HUES64 (cell line): ENCODE measurements at regions not wholly inside any gene's neighbourhood (a gene's known extent, or its start where the extent isn't known, plus 50 kb on each side); places are given as distances from the start of the nearest gene placed in this dataset.

ENCODE experiments used
- H3K27ac ChIP-seq: 2 replicates; pipeline ENCODE4 v1.7.0; 2013; ENCODE audit warnings: low read depth, low read length, inconsistent platforms
- H3K27me3 ChIP-seq: 2 replicates; pipeline ENCODE4 v1.6.1; 2013; ENCODE audit warnings: mild to moderate bottlenecking, low read length; ENCODE audit not compliant: insufficient read depth
- H3K36me3 ChIP-seq: 2 replicates; pipeline ENCODE4 v1.6.1; 2013; ENCODE audit warnings: mild to moderate bottlenecking, low read length; ENCODE audit not compliant: insufficient read depth
- H3K4me1 ChIP-seq: 2 replicates; pipeline ENCODE4 v1.6.1; 2013; ENCODE audit warnings: mild to moderate bottlenecking, low read length, moderate library complexity; ENCODE audit not compliant: insufficient read depth
- H3K4me3 ChIP-seq: 2 replicates; pipeline ENCODE4 v1.5.1; 2013; ENCODE audit warnings: mild to moderate bottlenecking, low read length, moderate library complexity
- H3K9ac ChIP-seq: 2 replicates; pipeline ENCODE4 v1.6.1; 2013; ENCODE audit warnings: mild to moderate bottlenecking, low read depth, low read length
- H3K9me3 ChIP-seq: 2 replicates; pipeline ENCODE4 v1.6.1; 2013; ENCODE audit warnings: low read depth, low read length; ENCODE audit not compliant: insufficient read depth
- WGBS: fragments of 150-250, 120-280 bp; methylation state at CpG from one replicate; pipeline ENCODE4 v1.1.7; 2013; ENCODE audit warnings: missing lambda C conversion rate; 5-methylcytosine and 5-hydroxymethylcytosine counted together

DNA sequence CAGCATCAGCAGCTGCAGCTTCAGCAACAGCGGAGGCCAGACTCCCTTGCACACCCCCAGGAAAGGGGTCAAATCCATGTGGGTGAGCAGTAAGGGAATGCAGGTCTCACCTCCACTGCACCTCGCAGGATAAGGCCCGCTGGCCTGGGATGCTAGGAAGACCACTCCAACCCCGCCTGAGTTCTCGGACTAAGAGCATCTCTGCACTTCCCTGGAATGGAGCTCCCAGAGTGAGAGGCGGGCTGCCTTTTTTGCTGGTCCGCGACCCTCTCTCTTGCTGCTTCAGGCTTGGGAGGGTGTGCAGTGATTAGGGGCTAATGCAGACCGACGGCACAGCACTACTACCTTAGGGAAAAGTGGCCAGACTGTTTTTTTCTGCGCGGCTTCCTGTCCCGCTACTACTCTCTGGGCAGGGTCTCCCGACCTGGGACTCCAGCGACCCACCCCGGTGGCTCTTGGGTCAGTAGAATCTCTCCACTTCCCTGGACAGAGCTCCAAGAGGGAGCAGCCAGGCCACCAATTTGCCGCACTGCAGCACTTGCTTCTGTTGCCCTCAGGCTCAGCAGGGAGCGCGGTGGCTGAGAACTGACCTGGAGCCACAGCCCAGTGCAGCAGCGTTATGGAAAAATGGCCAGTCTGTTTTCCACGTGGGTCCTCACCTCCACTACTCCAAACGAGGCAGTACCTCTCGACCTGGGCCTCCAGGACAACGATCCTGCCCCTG lies 480.4 kb downstream of the CDH8 start:
- Histone ChIP-seq H3K9ac (no peak overlapping the region), H3K27ac (no peak overlapping the region), H3K4me3 (no peak overlapping the region), H3K4me1 (no peaks in the 10 kb centered on the region), H3K27me3 (no peaks in the 10 kb centered on the region), H3K9me3 (no peaks in the 10 kb centered on the region), H3K36me3 (no peaks in the 10 kb centered on the region)
- 95% methylated on average over 24 of the region's 24 CpGs for WGBS

DNA sequence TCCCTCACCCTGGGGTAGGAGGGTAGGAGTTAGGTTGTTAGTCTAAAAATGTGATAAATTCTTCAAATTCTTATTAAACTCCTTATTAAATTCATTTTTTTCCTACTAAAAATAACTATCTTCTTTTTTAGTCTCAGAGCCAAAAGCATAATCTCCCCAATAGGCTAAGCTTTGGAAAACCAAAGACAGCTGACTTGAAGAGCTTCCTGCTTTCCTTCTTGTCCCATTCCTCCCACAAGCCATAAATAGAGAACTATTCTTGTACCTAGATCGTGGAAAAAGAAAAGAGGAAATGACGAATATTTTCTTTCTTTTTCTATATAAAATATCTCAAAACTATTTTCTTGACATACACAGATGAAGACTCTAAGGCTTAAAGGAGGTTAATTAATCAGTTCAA lies 486.9 kb downstream of the CDH8 start:
- Histone ChIP-seq H3K9me3 (no peaks in the 10 kb centered on the region), H3K9ac (no peak overlapping the region), H3K4me3 (no peak overlapping the region), H3K27ac (no peak overlapping the region), H3K36me3 (no peaks in the 10 kb centered on the region), H3K27me3 (no peaks in the 10 kb centered on the region), H3K4me1 (no peaks in the 10 kb centered on the region)
- no CpG with 5 or more reads among the region's 2 CpGs for WGBS

DNA sequence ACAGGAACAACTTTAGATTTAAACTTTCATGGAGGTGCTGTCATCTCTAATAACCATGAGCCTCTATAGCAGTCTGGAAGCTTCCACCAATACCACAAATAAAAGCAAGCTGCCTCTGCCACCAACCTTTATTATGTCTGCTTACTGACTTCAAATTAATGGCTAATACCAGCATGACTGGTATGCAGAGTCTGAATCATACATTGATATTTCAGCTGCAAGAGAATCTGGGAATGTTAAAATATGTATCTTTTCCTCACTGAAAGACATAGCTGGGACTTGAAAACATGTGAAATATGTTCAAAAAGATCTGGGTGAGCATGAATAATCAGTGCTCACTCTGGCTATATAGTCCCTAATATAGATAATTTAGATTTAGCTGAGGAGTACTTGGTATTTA lies 488.6 kb downstream of the CDH8 start:
- H3K9ac ChIP-seq: no peak overlapping the region
- H3K9me3 ChIP-seq: no peaks in the 10 kb centered on the region
- H3K4me1 ChIP-seq: no peaks in the 10 kb centered on the region
- H3K27me3 ChIP-seq: no peaks in the 10 kb centered on the region
- no peak overlapping the region for H3K4me3 ChIP-seq
- H3K27ac ChIP-seq: no peak overlapping the region
- no peaks in the 10 kb centered on the region for H3K36me3 ChIP-seq

GRCh38 chr16:61544165-61544564 lies 492.1 kb downstream of the CDH8 start:
- Histone ChIP-seq H3K27ac (no peak overlapping the region), H3K4me3 (no peak overlapping the region), H3K9me3 (no peaks in the 10 kb centered on the region), H3K27me3 (no peaks in the 10 kb centered on the region), H3K9ac (no peak overlapping the region), H3K4me1 (no peaks in the 10 kb centered on the region), H3K36me3 (no peaks in the 10 kb centered on the region)
- 38% methylated on average over 2 of the region's 2 CpGs for WGBS

GRCh38 chr16:61540216-61540615 lies 496.0 kb downstream of the CDH8 start:
- H3K27me3 ChIP-seq: no peaks in the 10 kb centered on the region
- no peak overlapping the region for H3K27ac ChIP-seq
- H3K36me3 ChIP-seq: no peaks in the 10 kb centered on the region
- H3K9ac ChIP-seq: no peak overlapping the region
- no peaks in the 10 kb centered on the region for H3K9me3 ChIP-seq
- no peaks in the 10 kb centered on the region for H3K4me1 ChIP-seq
- 83% methylated on average over 3 of the region's 3 CpGs for WGBS
- H3K4me3 ChIP-seq: no peak overlapping the region

DNA sequence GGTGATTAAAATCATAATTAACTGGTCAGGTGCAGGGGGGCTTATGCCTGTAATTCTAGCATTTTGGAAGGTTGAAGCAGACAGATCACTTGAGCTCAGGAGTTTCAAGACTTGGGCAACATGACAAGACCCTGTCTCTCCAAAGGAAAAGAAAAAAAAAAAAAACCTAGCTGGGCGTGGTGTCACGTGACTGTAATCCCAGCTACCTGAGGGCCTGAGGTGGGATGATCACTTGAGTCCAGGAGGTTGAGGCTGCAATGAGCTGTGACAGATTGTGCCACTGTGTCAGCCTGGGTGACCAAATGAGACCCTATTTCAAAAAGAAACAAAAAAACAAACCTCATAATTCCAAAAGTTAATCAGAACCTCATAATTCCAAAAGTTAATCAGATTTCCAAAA lies 505.5 kb downstream of the CDH8 start:
- no peak overlapping the region for H3K9ac ChIP-seq
- no peaks in the 10 kb centered on the region for H3K27me3 ChIP-seq
- no peaks in the 10 kb centered on the region for H3K36me3 ChIP-seq
- H3K4me3 ChIP-seq: no peak overlapping the region
- H3K4me1 ChIP-seq: no peaks in the 10 kb centered on the region
- 96% methylated on average over 2 of the region's 2 CpGs for WGBS
- H3K27ac ChIP-seq: no peak overlapping the region
- H3K9me3 ChIP-seq: no peaks in the 10 kb centered on the region

- H3K9me3 ChIP-seq: no peaks in the 10 kb centered on the region
- H3K4me3 ChIP-seq: no peak overlapping the region
- H3K36me3 ChIP-seq: no peaks in the 10 kb centered on the region
- 82% methylated on average over 2 of the region's 2 CpGs for WGBS
- H3K27ac ChIP-seq: no peak overlapping the region
- H3K9ac ChIP-seq: no peak overlapping the region
- no peaks in the 10 kb centered on the region for H3K27me3 ChIP-seq
- H3K4me1 ChIP-seq: no peaks in the 10 kb centered on the region; the same call in 1 of the 2 replicates
Observed at GRCh38 chr16:61500851-61501250, 535.4 kb downstream of the CDH8 start.

GRCh38 chr16:61480250-61480649 lies 556.0 kb downstream of the CDH8 start:
- WGBS: 100% methylated on average over 1 of the region's 1 CpG
- Histone ChIP-seq H3K9ac (no peak overlapping the region), H3K9me3 (no peaks in the 10 kb centered on the region), H3K4me1 (no peaks in the 10 kb centered on the region), H3K36me3 (no peaks in the 10 kb centered on the region), H3K4me3 (no peak overlapping the region), H3K27ac (no peak overlapping the region), H3K27me3 (no peaks in the 10 kb centered on the region)

GRCh38 chr16:61471737-61472136 lies 564.5 kb downstream of the CDH8 start:
- Histone ChIP-seq H3K27ac (no peak overlapping the region), H3K4me3 (no peak overlapping the region), H3K4me1 (no peaks in the 10 kb centered on the region)

GRCh38 chr16:61471023-61471422 lies 565.2 kb downstream of the CDH8 start:
- 96% methylated on average over 2 of the region's 2 CpGs for WGBS
- Histone ChIP-seq H3K4me3 (no peak overlapping the region), H3K9ac (no peak overlapping the region), H3K27me3 (no peaks in the 10 kb centered on the region), H3K36me3 (no peaks in the 10 kb centered on the region), H3K4me1 (no peaks in the 10 kb centered on the region), H3K9me3 (no peaks in the 10 kb centered on the region), H3K27ac (no peak overlapping the region)

More at GRCh38 chr16:61471737-61472136, 564.5 kb downstream of the CDH8 start:
- Histone ChIP-seq H3K9me3 (no peaks in the 10 kb centered on the region), H3K27me3 (no peaks in the 10 kb centered on the region), H3K9ac (no peak overlapping the region), H3K36me3 (no peaks in the 10 kb centered on the region)

DNA sequence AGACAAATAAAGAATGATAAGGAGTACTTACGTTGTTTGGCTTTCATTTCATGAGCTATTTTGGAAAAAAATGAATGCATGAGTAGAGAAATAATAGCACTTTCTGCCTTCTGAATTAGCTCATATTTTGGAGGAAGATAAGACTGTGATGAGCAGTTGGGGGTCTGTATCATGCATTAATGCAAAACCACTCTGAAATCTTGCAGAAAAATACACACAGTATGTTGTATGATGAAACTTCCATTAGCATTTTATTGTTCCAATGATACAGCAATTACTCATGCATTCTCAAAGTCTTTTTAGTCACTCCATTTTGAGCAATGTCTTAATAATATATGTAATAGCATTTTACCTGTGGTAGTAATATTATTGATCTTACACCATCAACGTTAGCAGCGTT lies 571.0 kb downstream of the CDH8 start:
- Histone ChIP-seq H3K27ac (no peak overlapping the region), H3K9ac (no peak overlapping the region), H3K9me3 (no peaks in the 10 kb centered on the region), H3K4me1 (no peaks in the 10 kb centered on the region), H3K4me3 (no peak overlapping the region), H3K36me3 (no peaks in the 10 kb centered on the region), H3K27me3 (no peaks in the 10 kb centered on the region)
- 95% methylated on average over 3 of the region's 3 CpGs for WGBS

DNA sequence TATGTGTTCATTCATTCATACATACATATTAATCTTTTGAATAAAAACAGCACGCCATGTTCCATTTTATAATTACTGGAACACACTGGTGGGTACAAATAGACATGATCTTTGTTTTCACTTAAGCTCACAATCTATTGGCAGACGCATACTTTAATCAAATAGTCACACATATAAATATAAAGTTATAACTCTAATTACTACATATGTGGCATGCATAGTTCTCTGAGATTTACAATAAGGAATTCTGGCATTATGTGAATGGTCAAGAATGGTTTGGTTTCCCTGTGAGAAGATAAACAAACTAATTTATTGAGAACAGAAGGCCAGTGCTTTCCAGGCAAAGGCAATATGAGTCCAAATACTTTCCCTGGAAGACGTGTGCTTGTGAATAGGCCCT lies 576.2 kb downstream of the CDH8 start:
- Histone ChIP-seq H3K36me3 (no peaks in the 10 kb centered on the region), H3K27ac (no peak overlapping the region), H3K27me3 (no peaks in the 10 kb centered on the region), H3K9me3 (no peaks in the 10 kb centered on the region), H3K4me1 (no peaks in the 10 kb centered on the region), H3K4me3 (no peak overlapping the region), H3K9ac (no peak overlapping the region)
- 85% methylated on average over 2 of the region's 3 CpGs for WGBS
